KMS-11 (cell line): ENCODE measurements at regions not wholly inside any gene's neighbourhood (a gene's known extent, or its start where the extent isn't known, plus 50 kb on each side); places are given as distances from the start of the nearest gene placed in this dataset.
"Not testable (repeated sequence)": the region's sequence is repeated elsewhere in the genome, so short reads cannot be mapped to it uniquely, and the experiment has no call there.

Experiments used
- H2AFZ ChIP-seq: fragments of 200-600 bp; sonication (generic); 2 replicates; pipeline ENCODE4 v1.6.1; 2016; ENCODE audit warnings: antibody characterized with exemption, mixed run types, low read depth
- H3K27ac ChIP-seq: fragments of 200-600 bp; sonication (generic); 2 replicates; pipeline ENCODE4 v1.6.1; 2016; ENCODE audit warnings: mild to moderate bottlenecking, mixed run types
- H3K27me3 ChIP-seq: fragments of 200-600 bp; sonication (generic); 2 replicates; pipeline ENCODE4 v1.6.1; 2017; ENCODE audit warnings: mild to moderate bottlenecking, low read depth, mixed run types, moderate library complexity; ENCODE audit not compliant: insufficient read depth
- H3K36me3 ChIP-seq: fragments of 200-600 bp; sonication (generic); 2 replicates; pipeline ENCODE4 v1.6.1; 2017; ENCODE audit warnings: mild to moderate bottlenecking, mixed run types; ENCODE audit not compliant: insufficient read depth
- H3K4me1 ChIP-seq: fragments of 200-600 bp; sonication (generic); 2 replicates; pipeline ENCODE4 v1.6.1; 2016; ENCODE audit warnings: mild to moderate bottlenecking, low read depth, mixed run types; ENCODE audit not compliant: poor library complexity, severe bottlenecking
- H3K4me2 ChIP-seq: fragments of 200-600 bp; sonication (generic); 2 replicates; pipeline ENCODE4 v1.7.0; 2016; ENCODE audit warnings: mild to moderate bottlenecking, mixed run types
- H3K4me3 ChIP-seq: fragments of 200-600 bp; sonication (generic); IDR thresholded peaks from 2 replicates; pipeline ENCODE4 v1.6.1; 2017; ENCODE audit warnings: low read depth, low read length, mixed read lengths; ENCODE audit not compliant: insufficient read depth
- H3K79me2 ChIP-seq: fragments of 200-600 bp; sonication (generic); 2 replicates; pipeline ENCODE4 v1.6.1; 2016; ENCODE audit warnings: low read depth, mixed run types; ENCODE audit not compliant: insufficient read depth
- H3K9ac ChIP-seq: fragments of 200-600 bp; sonication (generic); 2 replicates; pipeline ENCODE4 v1.6.1; 2016; ENCODE audit warnings: mild to moderate bottlenecking, mixed run types
- H4K20me1 ChIP-seq: fragments of 200-600 bp; sonication (generic); 2 replicates; pipeline ENCODE4 v1.6.1; 2016; ENCODE audit warnings: mild to moderate bottlenecking, mixed run types; ENCODE audit not compliant: insufficient read depth
- CTCF ChIP-seq: fragments of 200-600 bp; sonication (generic); conservative IDR thresholded peaks from 2 replicates; pipeline ENCODE4 v1.6.1; 2017; ENCODE audit warnings: low read depth, mild to moderate bottlenecking, antibody characterized with exemption, low read length, moderate library complexity, mixed read lengths

- Histone ChIP-seq H3K36me3 (no peaks in the 10 kb centered on the region), H3K4me3 (no peak overlapping the region), H3K79me2 (no peaks in the 10 kb centered on the region), H3K27ac (no peak overlapping the region), H3K9ac (no peak overlapping the region), H2AFZ (no peak overlapping the region), H3K4me2 (no peak overlapping the region), H3K4me1 (no peaks in the 10 kb centered on the region), H4K20me1 (no peaks in the 10 kb centered on the region), H3K27me3 (no peaks in the 10 kb centered on the region)
- TF ChIP-seq CTCF = no peak
Observed at GRCh38 chr7:121730869-121731268, 142.1 kb upstream of the PTPRZ1 start.

GRCh38 chr7:121714559-121715303, 158.2 kb upstream of the PTPRZ1 start:
- H3K9ac ChIP-seq = no peak overlapping the region
- H3K4me3 ChIP-seq = no peak overlapping the region
- TF ChIP-seq CTCF = no peak
- no peaks in the 10 kb centered on the region for H3K36me3 ChIP-seq
- H2AFZ ChIP-seq = no peak overlapping the region
- no peaks in the 10 kb centered on the region for H4K20me1 ChIP-seq
- H3K79me2 ChIP-seq = no peaks in the 10 kb centered on the region
- H3K27me3 ChIP-seq = no peaks in the 10 kb centered on the region
- no peak overlapping the region for H3K27ac ChIP-seq
- H3K4me2 ChIP-seq = no peak overlapping the region
- H3K4me1 ChIP-seq = no peaks in the 10 kb centered on the region

GRCh38 chr7:121712961-121713360, 160.0 kb upstream of the PTPRZ1 start:
- H4K20me1 ChIP-seq, H3K27me3 ChIP-seq, H3K36me3 ChIP-seq, H3K4me3 ChIP-seq, H3K4me2 ChIP-seq, H3K79me2 ChIP-seq, H3K4me1 ChIP-seq, H3K27ac ChIP-seq, H2AFZ ChIP-seq, H3K9ac ChIP-seq: not testable (repeated sequence)

GRCh38 chr7:121697731-121698316, 175.1 kb upstream of the PTPRZ1 start:
- Histone ChIP-seq H2AFZ (no peak overlapping the region), H3K4me1 (no peaks in the 10 kb centered on the region), H3K4me3 (no peak overlapping the region), H3K27me3 (no peaks in the 10 kb centered on the region), H3K9ac (no peak overlapping the region), H4K20me1 (no peaks in the 10 kb centered on the region), H3K36me3 (no peaks in the 10 kb centered on the region), H3K4me2 (no peak overlapping the region), H3K79me2 (no peaks in the 10 kb centered on the region), H3K27ac (no peak overlapping the region)
- no peak for TF ChIP-seq CTCF

- TF ChIP-seq CTCF = no peak
- H3K79me2 ChIP-seq = no peaks in the 10 kb centered on the region
- no peak overlapping the region for H3K4me2 ChIP-seq
- H3K4me1 ChIP-seq = no peaks in the 10 kb centered on the region
- H3K27ac ChIP-seq = no peak overlapping the region
- no peaks in the 10 kb centered on the region for H3K36me3 ChIP-seq
- no peak overlapping the region for H3K4me3 ChIP-seq
- no peaks in the 10 kb centered on the region for H3K27me3 ChIP-seq
- H2AFZ ChIP-seq = no peak overlapping the region
- no peaks in the 10 kb centered on the region for H4K20me1 ChIP-seq
- H3K9ac ChIP-seq = no peak overlapping the region
Observed at GRCh38 chr7:121696954-121697353, 176.0 kb upstream of the PTPRZ1 start.
